ENCODE measurements at regions not wholly inside any gene's neighbourhood (a gene's known extent, or its start where the extent isn't known, plus 50 kb on each side); places are given as distances from the start of the nearest gene placed in this dataset.

DNA sequence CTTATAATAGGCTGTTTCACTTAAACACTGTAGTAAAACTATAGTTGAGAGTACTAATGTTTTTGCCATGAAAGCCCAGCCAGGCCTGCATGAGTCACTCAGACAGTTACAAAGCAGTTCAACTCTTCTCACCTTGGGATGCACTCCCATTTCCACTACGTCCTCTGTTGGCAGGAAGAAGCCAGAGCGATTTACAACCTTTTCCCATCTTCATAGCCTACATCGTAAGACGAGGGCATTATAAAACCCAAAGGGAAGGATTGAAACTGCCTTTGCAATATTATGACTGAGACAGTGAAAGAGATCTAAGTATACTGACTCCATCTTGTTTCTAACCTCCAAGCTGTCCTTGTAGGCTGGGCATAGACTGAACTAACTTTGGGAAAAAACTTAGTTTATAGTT lies 71.8 kb upstream of the CSF1 start:
- TF ChIP-seq, protein P1, sequence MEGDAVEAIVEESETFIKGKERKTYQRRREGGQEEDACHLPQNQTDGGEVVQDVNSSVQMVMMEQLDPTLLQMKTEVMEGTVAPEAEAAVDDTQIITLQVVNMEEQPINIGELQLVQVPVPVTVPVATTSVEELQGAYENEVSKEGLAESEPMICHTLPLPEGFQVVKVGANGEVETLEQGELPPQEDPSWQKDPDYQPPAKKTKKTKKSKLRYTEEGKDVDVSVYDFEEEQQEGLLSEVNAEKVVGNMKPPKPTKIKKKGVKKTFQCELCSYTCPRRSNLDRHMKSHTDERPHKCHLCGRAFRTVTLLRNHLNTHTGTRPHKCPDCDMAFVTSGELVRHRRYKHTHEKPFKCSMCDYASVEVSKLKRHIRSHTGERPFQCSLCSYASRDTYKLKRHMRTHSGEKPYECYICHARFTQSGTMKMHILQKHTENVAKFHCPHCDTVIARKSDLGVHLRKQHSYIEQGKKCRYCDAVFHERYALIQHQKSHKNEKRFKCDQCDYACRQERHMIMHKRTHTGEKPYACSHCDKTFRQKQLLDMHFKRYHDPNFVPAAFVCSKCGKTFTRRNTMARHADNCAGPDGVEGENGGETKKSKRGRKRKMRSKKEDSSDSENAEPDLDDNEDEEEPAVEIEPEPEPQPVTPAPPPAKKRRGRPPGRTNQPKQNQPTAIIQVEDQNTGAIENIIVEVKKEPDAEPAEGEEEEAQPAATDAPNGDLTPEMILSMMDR (IDR thresholded peaks at IDR 0.05), result no peak
- no peak for TF ChIP-seq POLR2A (IDR thresholded peaks at IDR 0.05)

Measured in tibial nerve (tissue), 3 donors.